HEK293 (cell line): ENCODE measurements at regions not wholly inside any gene's neighbourhood (a gene's known extent, or its start where the extent isn't known, plus 50 kb on each side); places are given as distances from the start of the nearest gene placed in this dataset.

ENCODE experiments used
- CTCF ChIA-PET: fragments of 350-600 bp; formaldehyde crosslinking; extraction: SDS; loops from one replicate; lab custom pipeline; 2021; ENCODE audit warnings: antibody characterized with exemption; lab: Yijun Ruan, JAX
- POLR2A ChIA-PET: fragments of 300-600 bp; formaldehyde crosslinking; extraction: SDS; loops from one replicate; lab custom pipeline; 2020; ENCODE audit warnings: antibody characterized with exemption, inconsistent platforms; lab: Yijun Ruan, JAX
- H3K27ac ChIP-seq: fragments of 200-500 bp; sonication (Bioruptor generic); 2 replicates; pipeline ENCODE4 v1.5.1; 2014; ENCODE audit warnings: low read depth, low read length, control low read depth, inconsistent platforms; ENCODE audit errors: extremely low read depth
- H3K36me3 ChIP-seq, 2 experiments: fragments of 200-500 bp in 1 of 2; sonication (Bioruptor generic) in 1 of 2; 1 replicate in 1 of 2; 2 replicates in 1 of 2; pipeline ENCODE4 v1.5.1; 2014 to 2017; ENCODE audit warnings: inconsistent platforms in 2 of 2, low read length in 2 of 2; ENCODE audit not compliant: control insufficient read depth in 2 of 2, insufficient read depth in 1 of 2
- H3K4me1 ChIP-seq: fragments of 200-500 bp; sonication (Bioruptor generic); 2 replicates; pipeline ENCODE4 v1.5.1; 2014; ENCODE audit warnings: mild to moderate bottlenecking, low read length, inconsistent platforms; ENCODE audit not compliant: control insufficient read depth, insufficient read depth
- H3K4me3 ChIP-seq: 2 replicates; pipeline ENCODE4 v1.5.1; 2011; ENCODE audit warnings: low read depth, mild to moderate bottlenecking, control low read depth, low read length, moderate library complexity
- H3K9me3 ChIP-seq: fragments of 200-500 bp; sonication (Bioruptor generic); 2 replicates; pipeline ENCODE4 v1.5.1; 2014; ENCODE audit warnings: low read depth, low read length, inconsistent platforms; ENCODE audit not compliant: control insufficient read depth, insufficient read depth
- BCL6B ChIP-seq: fragments of 450-650 bp; formaldehyde crosslinking; IDR thresholded peaks from 2 replicates; pipeline ENCODE4 v1.5.1; 2017; ENCODE audit warnings: missing biosample characterization, missing genetic modification characterization
- EGR2 ChIP-seq: fragments of 450-650 bp; formaldehyde crosslinking; IDR thresholded peaks from 2 replicates; pipeline ENCODE4 v1.5.1; 2016; ENCODE audit warnings: low read depth, missing biosample characterization, missing genetic modification characterization
- SP2 ChIP-seq: fragments of 450-650 bp; formaldehyde crosslinking; IDR thresholded peaks from 2 replicates; pipeline ENCODE4 v1.5.1; 2016; ENCODE audit warnings: missing biosample characterization, missing genetic modification characterization
- ZBTB10 ChIP-seq: fragments of 450-650 bp; formaldehyde crosslinking; IDR thresholded peaks from 2 replicates; pipeline ENCODE4 v1.5.1; 2016; ENCODE audit warnings: missing biosample characterization, missing genetic modification characterization
- ZBTB48 ChIP-seq: fragments of 450-650 bp; formaldehyde crosslinking; IDR thresholded peaks from 2 replicates; pipeline ENCODE4 v1.5.1; 2016; ENCODE audit warnings: missing biosample characterization, missing genetic modification characterization
- ZFHX2 ChIP-seq: fragments of 450-650 bp; formaldehyde crosslinking; conservative IDR thresholded peaks from 2 replicates; pipeline ENCODE4 v1.5.1; 2016; ENCODE audit warnings: missing biosample characterization, missing genetic modification characterization
- ZNF518A ChIP-seq: fragments of 450-650 bp; formaldehyde crosslinking; conservative IDR thresholded peaks from 2 replicates; pipeline ENCODE4 v1.5.1; 2016; ENCODE audit warnings: low read depth, missing biosample characterization, missing genetic modification characterization
- ZNF580 ChIP-seq: fragments of 450-650 bp; formaldehyde crosslinking; IDR thresholded peaks from 2 replicates; pipeline ENCODE4 v1.5.1; 2016; ENCODE audit warnings: missing biosample characterization, missing genetic modification characterization
- ZNF843 ChIP-seq: fragments of 450-650 bp; formaldehyde crosslinking; IDR thresholded peaks from 2 replicates; pipeline ENCODE4 v1.5.1; 2016; ENCODE audit warnings: missing biosample characterization, missing genetic modification characterization
- ZSCAN16 ChIP-seq: fragments of 450-650 bp; formaldehyde crosslinking; IDR thresholded peaks from 2 replicates; pipeline ENCODE4 v1.5.1; 2016; ENCODE audit warnings: missing biosample characterization, missing genetic modification characterization
- TF ChIP-seq, protein P1 (sequence below): IDR thresholded peaks from 2 replicates; pipeline ENCODE4 v1.6.1; 2011; ENCODE audit warnings: mild to moderate bottlenecking, low read depth, low read length, borderline replicate concordance
- TF ChIP-seq, protein P2 (sequence below): fragments of 450-650 bp; formaldehyde crosslinking; IDR thresholded peaks from 2 replicates; pipeline ENCODE4 v1.5.1; 2016; ENCODE audit warnings: missing biosample characterization, missing genetic modification characterization
- TF ChIP-seq, protein P3 (sequence below): fragments of 450-650 bp; formaldehyde crosslinking; IDR thresholded peaks from 2 replicates; pipeline ENCODE4 v1.5.1; 2016; ENCODE audit warnings: missing biosample characterization, missing genetic modification characterization

DNA sequence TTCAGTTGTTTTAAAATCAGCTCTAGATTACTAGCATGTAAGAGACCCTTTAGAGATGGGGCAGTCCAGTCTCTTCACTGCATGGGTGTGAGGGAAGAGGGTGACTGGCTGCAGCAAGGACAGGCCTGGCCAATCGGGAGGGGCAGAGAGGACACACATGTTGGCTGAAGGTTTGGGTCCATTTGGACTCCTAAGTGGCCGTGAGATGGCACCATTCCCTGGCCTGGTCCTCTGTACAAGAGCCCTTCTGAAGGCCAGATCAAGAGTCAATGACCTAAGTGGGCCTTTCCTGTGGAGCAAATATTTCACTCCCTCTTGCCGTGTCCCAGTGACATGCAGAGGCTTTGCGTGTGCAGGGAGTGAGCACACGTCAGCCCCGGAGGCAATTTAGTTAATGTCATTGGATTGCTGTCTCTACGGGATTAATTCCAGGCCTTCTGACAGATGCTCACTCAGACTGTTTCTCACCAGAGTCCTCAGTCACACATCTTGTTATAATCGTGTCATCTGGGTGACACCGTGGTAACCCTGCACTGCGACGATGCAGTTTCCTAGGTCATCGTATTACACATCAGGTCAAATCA lies 613.0 kb downstream of the NPHP4 start:
- TF ChIP-seq, protein P1, sequence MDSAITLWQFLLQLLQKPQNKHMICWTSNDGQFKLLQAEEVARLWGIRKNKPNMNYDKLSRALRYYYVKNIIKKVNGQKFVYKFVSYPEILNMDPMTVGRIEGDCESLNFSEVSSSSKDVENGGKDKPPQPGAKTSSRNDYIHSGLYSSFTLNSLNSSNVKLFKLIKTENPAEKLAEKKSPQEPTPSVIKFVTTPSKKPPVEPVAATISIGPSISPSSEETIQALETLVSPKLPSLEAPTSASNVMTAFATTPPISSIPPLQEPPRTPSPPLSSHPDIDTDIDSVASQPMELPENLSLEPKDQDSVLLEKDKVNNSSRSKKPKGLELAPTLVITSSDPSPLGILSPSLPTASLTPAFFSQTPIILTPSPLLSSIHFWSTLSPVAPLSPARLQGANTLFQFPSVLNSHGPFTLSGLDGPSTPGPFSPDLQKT, result no peak
- TF ChIP-seq ZSCAN16 (tag by site-specific recombination) (no peak), ZBTB10 (tag by site-specific recombination) (no peak), ZNF843 (tag by site-specific recombination) (no peak), ZFHX2 (tag by site-specific recombination) (no peak), ZBTB48 (no peak), ZNF518A (tag by site-specific recombination) (no peak), EGR2 (no peak), BCL6B (tag by site-specific recombination) (no peak), SP2 (tag by site-specific recombination) (no peak), ZNF580 (tag by site-specific recombination) (no peak)
- TF ChIP-seq, protein P2, sequence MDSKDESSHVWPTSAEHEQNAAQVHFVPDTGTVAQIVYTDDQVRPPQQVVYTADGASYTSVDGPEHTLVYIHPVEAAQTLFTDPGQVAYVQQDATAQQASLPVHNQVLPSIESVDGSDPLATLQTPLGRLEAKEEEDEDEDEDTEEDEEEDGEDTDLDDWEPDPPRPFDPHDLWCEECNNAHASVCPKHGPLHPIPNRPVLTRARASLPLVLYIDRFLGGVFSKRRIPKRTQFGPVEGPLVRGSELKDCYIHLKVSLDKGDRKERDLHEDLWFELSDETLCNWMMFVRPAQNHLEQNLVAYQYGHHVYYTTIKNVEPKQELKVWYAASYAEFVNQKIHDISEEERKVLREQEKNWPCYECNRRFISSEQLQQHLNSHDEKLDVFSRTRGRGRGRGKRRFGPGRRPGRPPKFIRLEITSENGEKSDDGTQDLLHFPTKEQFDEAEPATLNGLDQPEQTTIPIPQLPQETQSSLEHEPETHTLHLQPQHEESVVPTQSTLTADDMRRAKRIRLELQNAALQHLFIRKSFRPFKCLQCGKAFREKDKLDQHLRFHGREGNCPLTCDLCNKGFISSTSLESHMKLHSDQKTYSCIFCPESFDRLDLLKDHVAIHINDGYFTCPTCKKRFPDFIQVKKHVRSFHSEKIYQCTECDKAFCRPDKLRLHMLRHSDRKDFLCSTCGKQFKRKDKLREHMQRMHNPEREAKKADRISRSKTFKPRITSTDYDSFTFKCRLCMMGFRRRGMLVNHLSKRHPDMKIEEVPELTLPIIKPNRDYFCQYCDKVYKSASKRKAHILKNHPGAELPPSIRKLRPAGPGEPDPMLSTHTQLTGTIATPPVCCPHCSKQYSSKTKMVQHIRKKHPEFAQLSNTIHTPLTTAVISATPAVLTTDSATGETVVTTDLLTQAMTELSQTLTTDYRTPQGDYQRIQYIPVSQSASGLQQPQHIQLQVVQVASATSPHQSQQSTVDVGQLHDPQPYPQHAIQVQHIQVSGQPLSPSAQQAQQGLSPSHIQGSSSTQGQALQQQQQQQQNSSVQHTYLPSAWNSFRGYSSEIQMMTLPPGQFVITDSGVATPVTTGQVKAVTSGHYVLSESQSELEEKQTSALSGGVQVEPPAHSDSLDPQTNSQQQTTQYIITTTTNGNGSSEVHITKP, result no peak
- TF ChIP-seq, protein P3, sequence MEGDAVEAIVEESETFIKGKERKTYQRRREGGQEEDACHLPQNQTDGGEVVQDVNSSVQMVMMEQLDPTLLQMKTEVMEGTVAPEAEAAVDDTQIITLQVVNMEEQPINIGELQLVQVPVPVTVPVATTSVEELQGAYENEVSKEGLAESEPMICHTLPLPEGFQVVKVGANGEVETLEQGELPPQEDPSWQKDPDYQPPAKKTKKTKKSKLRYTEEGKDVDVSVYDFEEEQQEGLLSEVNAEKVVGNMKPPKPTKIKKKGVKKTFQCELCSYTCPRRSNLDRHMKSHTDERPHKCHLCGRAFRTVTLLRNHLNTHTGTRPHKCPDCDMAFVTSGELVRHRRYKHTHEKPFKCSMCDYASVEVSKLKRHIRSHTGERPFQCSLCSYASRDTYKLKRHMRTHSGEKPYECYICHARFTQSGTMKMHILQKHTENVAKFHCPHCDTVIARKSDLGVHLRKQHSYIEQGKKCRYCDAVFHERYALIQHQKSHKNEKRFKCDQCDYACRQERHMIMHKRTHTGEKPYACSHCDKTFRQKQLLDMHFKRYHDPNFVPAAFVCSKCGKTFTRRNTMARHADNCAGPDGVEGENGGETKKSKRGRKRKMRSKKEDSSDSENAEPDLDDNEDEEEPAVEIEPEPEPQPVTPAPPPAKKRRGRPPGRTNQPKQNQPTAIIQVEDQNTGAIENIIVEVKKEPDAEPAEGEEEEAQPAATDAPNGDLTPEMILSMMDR, result no peak
- H3K4me3 ChIP-seq, result no peak overlapping the region
- ChIA-PET POLR2A (no interaction called here), CTCF (no interaction called here)
- H3K27ac ChIP-seq, result no peak overlapping the region
- H3K4me1 ChIP-seq, result no peaks in the 10 kb centered on the region
- no peaks in the 10 kb centered on the region for H3K36me3 ChIP-seq
- no peaks in the 10 kb centered on the region for H3K9me3 ChIP-seq
